VCaP (cell line): ENCODE measurements at regions not wholly inside any gene's neighbourhood (a gene's known extent, or its start where the extent isn't known, plus 50 kb on each side); places are given as distances from the start of the nearest gene placed in this dataset.

Experiments used
- H3K27ac ChIP-seq: fragments of 450-650 bp; 2 replicates; pipeline ENCODE4 v1.5.1; 2017
- TF ChIP-seq, protein P1 (sequence below): fragments of 450-650 bp; conservative IDR thresholded peaks from 2 replicates; pipeline ENCODE4 v1.5.1; 2017; ENCODE audit warnings: mild to moderate bottlenecking, moderate library complexity

DNA sequence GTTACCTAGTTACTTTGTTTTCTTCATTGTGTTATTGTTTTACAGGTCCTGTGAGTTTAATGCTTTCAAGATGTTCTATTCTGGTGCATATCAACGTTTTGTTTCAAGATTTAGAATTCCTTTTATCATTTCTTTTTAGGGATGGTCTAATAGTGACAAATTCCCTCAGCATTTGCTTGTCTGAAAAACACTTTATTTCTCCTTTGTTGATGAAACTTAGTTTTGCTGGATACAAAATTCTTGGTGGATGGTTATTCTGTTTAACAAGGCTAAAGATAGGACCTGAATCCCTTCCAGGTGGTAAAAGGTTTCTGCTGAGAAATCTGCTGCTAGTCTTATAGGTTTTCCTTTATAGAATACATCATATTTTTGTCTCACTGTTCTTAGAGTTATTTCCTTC, 102.3 kb downstream of the RND3 start:
- no peak overlapping the region for H3K27ac ChIP-seq
- TF ChIP-seq, protein P1, sequence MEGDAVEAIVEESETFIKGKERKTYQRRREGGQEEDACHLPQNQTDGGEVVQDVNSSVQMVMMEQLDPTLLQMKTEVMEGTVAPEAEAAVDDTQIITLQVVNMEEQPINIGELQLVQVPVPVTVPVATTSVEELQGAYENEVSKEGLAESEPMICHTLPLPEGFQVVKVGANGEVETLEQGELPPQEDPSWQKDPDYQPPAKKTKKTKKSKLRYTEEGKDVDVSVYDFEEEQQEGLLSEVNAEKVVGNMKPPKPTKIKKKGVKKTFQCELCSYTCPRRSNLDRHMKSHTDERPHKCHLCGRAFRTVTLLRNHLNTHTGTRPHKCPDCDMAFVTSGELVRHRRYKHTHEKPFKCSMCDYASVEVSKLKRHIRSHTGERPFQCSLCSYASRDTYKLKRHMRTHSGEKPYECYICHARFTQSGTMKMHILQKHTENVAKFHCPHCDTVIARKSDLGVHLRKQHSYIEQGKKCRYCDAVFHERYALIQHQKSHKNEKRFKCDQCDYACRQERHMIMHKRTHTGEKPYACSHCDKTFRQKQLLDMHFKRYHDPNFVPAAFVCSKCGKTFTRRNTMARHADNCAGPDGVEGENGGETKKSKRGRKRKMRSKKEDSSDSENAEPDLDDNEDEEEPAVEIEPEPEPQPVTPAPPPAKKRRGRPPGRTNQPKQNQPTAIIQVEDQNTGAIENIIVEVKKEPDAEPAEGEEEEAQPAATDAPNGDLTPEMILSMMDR = no peak

DNA sequence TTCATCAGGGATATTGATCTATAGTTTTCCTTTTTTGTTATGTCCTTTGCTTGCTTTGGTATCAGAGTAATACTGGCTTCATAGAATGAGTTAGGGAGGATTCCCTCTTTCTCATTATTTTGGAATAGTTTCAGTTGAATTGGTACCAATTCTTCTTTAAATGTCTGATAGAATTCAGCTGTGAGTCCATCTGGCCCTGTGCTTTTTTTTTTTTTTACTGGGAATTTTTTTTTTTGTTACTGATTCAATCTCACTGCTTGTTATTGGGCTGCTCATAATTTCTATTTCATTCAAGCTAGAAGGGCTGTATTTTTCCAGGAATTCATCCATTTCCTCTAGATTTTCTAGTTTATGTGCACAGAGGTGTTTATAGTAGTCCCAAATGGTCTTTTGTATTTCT, 103.9 kb downstream of the RND3 start:
- no peak overlapping the region for H3K27ac ChIP-seq
- TF ChIP-seq, protein P1 = no peak

DNA sequence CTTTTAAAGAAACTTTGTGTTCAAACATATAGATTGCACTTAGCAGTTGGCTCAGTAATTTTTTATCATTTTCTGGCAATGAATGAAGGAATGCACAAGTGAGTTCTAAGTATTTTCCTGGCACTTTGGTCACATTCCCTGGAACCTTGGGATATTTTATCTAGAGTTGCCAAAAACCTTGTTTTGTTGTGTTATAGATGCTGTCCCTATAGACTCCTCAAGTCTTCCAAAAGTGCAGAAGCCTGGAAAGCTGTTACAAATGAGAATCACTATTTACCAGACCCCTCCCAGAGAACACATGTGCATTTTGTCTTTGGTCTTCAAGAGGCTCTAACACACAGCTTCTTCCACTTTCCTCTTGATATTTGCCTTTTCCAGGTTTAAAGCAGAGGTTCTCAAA, 108.3 kb downstream of the RND3 start:
- TF ChIP-seq, protein P1 = no peak

DNA sequence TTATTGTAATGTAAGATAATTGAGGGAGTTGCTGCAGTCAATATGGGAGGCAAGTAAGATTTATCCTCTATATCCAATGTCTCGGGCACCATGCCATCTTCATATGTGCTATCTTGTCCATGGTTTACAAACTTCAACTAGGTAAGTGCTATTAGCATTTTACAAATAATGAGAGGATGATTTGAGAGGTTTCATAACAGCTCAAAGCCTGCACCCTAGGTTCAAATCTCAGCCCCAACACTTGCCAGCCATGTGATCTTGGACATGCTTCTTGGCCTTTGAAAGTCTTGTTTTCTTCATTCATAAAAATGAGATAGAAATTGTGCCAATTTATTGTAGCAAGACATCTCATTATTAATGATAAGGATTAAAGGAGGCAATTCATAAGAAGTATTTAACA, 108.8 kb downstream of the RND3 start:
- TF ChIP-seq, protein P1 = no peak

More for the DNA sequence above, 108.3 kb downstream of the RND3 start:
- H3K27ac ChIP-seq = no peak overlapping the region

DNA sequence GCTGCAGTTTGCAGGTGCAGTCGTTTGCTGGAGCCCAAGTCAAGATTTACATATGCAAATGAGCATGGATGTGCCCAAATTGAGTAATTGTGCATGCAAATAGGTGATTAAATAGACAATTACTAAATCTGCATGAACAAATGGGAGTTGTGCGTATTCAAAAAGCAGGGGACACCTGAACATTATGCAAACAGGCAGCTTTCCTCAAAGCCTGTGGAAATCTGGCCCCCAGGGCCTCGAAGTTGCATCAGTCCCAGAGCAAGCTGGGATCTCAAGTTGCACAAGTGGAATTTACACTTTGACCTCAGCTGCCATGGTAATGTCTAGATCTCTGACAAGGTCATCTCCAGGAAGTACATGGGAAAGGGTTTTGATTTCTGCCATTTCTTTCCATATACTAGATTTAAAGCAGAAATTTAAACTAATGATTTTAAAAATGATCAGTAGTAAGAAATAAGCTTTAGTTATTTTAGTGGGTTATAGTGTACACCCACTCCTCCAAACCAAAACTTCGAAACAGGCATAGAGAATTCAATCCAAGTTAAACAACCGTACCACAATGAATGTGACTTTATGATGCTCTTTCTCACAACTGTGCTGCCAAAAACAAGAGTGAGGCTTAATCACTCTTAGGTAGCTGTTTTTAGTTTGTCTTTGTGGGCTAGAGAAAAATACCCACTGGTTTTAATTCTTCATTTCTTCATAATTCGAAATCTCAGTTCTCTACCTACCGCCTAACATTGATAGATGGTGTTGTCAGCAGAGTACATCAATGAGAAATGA, 110.7 kb downstream of the RND3 start:
- no peak overlapping the region for H3K27ac ChIP-seq
- TF ChIP-seq, protein P1 = no peak

More for the DNA sequence above, 108.8 kb downstream of the RND3 start:
- no peak overlapping the region for H3K27ac ChIP-seq

DNA sequence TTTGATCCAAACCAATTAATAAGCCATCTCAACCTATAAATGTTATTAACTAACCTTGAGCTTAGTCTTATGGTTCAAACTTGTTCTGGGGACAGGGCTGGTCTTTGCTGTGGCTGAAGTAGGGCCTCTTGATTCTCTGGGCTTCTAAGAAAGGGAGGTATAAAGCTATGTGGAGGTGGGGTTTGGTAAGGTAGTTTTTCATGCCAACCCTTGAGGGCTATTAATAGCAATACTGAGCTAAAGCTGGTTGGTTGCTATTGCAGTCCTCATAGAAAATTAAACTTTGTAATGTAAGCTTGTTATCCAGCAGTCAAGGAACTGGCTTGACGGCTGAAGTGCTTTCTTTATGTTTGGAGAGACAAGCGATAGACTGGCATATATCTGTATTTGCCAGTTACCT, 112.1 kb downstream of the RND3 start:
- H3K27ac ChIP-seq = no peak overlapping the region
- TF ChIP-seq, protein P1 = no peak

DNA sequence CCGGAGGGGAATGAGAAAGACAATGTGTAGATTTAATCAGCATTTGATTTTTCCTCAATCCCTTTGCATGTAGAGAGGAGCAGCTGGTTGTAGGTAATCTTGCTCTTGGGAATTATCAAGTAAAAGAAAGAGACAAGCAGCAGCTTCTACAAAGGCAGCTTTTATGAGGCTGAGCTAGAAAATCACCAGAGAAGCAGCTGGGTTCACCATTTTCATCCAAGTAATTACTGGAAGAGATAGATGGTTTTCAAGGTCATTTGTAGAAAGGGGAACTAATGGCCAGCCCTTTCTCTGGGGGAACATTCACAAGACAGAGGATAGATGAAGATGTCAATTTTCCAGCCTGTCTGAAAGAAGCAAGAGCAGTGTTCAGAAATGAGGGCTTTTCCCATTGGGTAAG, 113.0 kb downstream of the RND3 start:
- TF ChIP-seq, protein P1 = no peak
- H3K27ac ChIP-seq = no peak overlapping the region
